Activated T-helper 1 cell treated with anti-CD3 and anti-CD28 coated beads, Interleukin-12 subunit alpha, Interleukin-12 subunit beta, Interleukin-2, Interleukin-4 antibody, amounts not matched to agents 30 ng/mL and 10 ng/mL and 1 ng/mL, durations not matched to agents 14 hours and 24 hours and 36 hours (primary cell): ENCODE measurements at regions not wholly inside any gene's neighbourhood (a gene's known extent, or its start where the extent isn't known, plus 50 kb on each side); places are given as distances from the start of the nearest gene placed in this dataset.
"Not testable (repeated sequence)": the region's sequence is repeated elsewhere in the genome, so short reads cannot be mapped to it uniquely, and the experiment has no call there.

Source experiments
- DNase-seq: peaks from one replicate; pipeline ENCODE4 v3.0.0; 2021; ENCODE audit warnings: low spot score
- H3K27ac Mint-ChIP-seq: one replicate; pipeline ENCODE4 v1.8.0; 2021; ENCODE audit warnings: mild to moderate bottlenecking, mixed read lengths
- H3K27me3 Mint-ChIP-seq: one replicate; pipeline ENCODE4 v1.8.0; 2022; ENCODE audit warnings: mild to moderate bottlenecking, moderate library complexity, mixed read lengths; ENCODE audit not compliant: insufficient read depth
- H3K36me3 Mint-ChIP-seq: one replicate; pipeline ENCODE4 v1.8.0; 2021; ENCODE audit warnings: low read depth, mixed read lengths
- H3K4me1 Mint-ChIP-seq: one replicate; pipeline ENCODE4 v1.8.0; 2021; ENCODE audit warnings: low read depth, mixed read lengths
- H3K4me3 Mint-ChIP-seq: one replicate; pipeline ENCODE4 v1.8.0; 2021; ENCODE audit warnings: mild to moderate bottlenecking, moderate library complexity, mixed read lengths
- H3K9me3 Mint-ChIP-seq: one replicate; pipeline ENCODE4 v1.8.0; 2021; ENCODE audit warnings: mixed read lengths
- intact Hi-C: fragments of 100-400 bp; cut with micrococcal nuclease; formaldehyde crosslinking; loops from one replicate; pipeline ENCODE4 v1.15.1; 2024

DNA sequence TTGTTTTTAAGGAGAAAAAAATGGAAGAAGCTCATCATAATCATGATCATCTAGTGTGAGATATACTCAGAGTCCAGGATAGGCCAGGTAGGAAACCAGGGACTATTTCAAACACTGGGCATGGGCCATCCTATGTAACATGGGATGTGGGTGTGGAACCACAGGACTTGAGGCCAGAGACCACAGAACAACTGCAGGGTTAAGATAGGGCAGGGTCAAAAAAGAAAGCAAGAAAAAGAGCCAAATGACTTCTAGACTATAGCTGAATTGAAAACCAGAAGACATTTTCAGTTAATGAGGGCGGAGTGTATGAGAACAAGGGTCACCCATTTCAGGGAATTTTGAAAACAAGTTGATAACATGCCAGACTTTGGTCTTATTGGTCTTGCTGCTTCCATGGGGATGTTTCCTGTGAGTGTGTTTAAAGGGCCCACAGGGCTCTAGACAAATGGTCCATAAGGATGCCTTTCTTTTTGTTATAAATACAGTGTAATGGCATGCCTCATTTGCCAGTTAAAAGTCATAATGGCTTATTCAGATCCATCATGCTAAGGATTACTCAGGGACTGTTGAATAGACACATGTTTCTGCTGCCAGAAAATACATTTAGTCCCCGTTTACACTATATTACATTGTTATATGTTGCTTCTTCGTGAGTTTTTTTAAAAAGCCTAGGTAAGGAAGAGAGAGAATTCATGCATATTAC, 182.0 kb upstream of the C21orf91 start:
- Mint-ChIP-seq H3K4me1 (no peaks in the 10 kb centered on the region), H3K27me3 (no peaks in the 10 kb centered on the region), H3K27ac (no peak overlapping the region), H3K9me3 (peaks cover 4% of the 10 kb centered on the region), H3K36me3 (no peaks in the 10 kb centered on the region), H3K4me3 (no peak overlapping the region)
- no peak for DNase-seq
- intact Hi-C loops, result no loop called here

- intact Hi-C loops, H3K27me3 Mint-ChIP-seq, H3K4me3 Mint-ChIP-seq, H3K36me3 Mint-ChIP-seq, DNase-seq, H3K9me3 Mint-ChIP-seq, H3K27ac Mint-ChIP-seq, H3K4me1 Mint-ChIP-seq: not testable (repeated sequence)
Observed at GRCh38 chr21:17998599-17998998, 179.4 kb upstream of the C21orf91 start.

DNA sequence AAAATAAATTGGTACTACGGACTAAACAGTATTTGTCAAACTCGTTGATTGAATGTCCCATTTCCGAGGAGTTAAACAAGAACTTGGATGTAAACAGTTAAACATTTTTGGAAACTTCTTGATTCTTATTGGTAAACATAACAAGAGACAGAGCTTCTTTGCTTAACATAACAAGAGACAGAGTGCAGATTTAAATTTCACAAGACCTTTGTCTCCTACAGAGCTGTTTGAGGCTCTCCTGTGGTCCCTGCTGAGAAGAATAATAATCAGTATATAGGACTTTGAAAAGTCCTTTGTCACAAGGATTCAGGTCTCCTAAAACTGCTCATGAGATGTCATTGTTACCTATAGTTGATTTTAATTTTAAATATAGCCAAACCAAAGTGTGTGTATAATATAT, 170.6 kb upstream of the C21orf91 start:
- DNase-seq, result no peak
- Mint-ChIP-seq H3K36me3 (no peaks in the 10 kb centered on the region), H3K4me1 (no peaks in the 10 kb centered on the region), H3K27me3 (no peaks in the 10 kb centered on the region), H3K9me3 (no peaks in the 10 kb centered on the region), H3K4me3 (no peak overlapping the region), H3K27ac (no peak overlapping the region)
- intact Hi-C loops, result no loop called here

DNA sequence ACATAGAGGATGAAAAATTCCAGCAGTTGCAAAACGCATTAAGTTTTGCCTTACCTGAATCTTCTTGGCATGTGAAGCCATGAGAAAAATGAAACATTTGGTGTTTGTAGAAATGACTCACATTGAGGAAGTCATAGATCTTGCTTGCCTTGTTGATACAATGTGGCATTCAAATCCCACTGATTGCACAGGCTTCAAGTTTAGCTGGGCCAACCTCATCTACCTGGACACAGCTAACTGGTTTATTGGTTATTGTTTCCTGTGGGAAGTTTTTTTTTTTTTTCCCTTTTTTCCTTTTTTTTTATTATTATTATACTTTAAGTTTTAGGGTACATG, 168.9 kb upstream of the C21orf91 start:
- no peak for DNase-seq
- no peaks in the 10 kb centered on the region for H3K9me3 Mint-ChIP-seq
- no peaks in the 10 kb centered on the region for H3K36me3 Mint-ChIP-seq

DNA sequence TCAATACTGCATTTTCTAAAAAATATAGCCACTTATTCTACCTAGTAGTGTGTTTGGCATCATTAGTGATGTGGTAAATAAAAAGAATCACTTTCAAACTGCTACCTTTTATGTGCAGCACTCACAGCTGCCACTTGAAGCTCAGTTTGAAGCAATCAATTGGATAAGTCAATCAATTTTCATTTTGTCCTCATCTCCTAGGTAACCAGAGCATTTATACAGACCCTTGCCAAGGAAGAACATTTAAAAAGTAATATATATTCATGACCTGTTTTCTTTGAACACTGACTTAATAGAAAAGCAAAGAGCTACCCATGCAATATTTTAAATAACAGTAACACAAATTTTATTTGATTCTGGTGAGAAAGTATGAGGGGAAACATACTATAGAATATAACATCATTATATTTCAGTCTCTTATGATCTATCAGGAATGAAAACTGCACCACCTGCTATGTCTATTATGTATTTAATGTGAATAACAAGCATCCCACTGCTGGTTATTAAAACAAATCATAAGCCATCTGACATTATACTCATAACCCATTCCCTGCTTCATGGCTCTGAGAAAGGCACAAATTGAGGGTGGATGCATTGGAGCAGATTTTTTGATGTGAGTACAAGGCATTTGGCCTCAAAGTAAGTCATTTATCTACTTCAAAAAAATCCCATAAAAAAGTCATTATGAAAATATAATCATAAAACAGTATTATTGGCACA, 168.4 kb upstream of the C21orf91 start:
- H3K36me3 Mint-ChIP-seq, result no peaks in the 10 kb centered on the region
- intact Hi-C loops, result no loop called here
- no peak overlapping the region for H3K4me3 Mint-ChIP-seq
- H3K27me3 Mint-ChIP-seq, result no peaks in the 10 kb centered on the region
- H3K9me3 Mint-ChIP-seq, result no peaks in the 10 kb centered on the region
- no peaks in the 10 kb centered on the region for H3K4me1 Mint-ChIP-seq
- no peak for DNase-seq
- H3K27ac Mint-ChIP-seq, result no peak overlapping the region

More for the DNA sequence above, 168.9 kb upstream of the C21orf91 start:
- Mint-ChIP-seq H3K4me3 (no peak overlapping the region), H3K27ac (no peak overlapping the region), H3K4me1 (no peaks in the 10 kb centered on the region), H3K27me3 (no peaks in the 10 kb centered on the region)
- intact Hi-C loops, result no loop called here

DNA sequence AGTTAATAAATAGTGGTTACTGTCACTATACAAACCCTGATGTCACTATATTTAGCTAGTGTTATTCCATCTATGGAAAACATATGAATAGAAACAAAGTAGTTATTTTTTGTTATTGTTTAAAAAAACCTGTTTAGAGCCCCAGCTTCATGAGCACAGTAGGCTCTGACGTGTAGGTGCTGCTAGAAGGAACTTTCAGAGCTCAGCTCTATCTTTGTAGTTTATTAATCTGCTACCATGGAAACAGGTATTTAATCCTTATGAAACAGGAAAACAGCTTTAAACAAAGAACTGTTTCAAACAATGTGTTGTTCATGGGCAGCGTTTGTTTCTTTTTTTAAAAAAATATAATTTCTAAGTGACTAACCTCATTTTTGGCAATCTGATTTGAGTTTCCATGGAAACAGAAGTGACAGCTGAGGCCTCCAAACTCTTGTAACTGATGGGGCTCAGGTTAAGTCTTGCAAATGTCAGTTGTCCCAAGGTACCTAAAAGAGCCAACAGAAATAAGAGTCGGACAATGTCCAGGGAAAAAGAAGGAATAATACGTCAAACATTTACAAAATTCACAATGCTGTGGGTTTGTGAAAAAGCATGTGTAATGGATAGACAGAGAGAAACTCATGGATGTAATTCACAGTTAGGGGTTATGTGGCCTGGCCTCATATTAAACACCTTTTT, 162.0 kb upstream of the C21orf91 start:
- Mint-ChIP-seq H3K27ac (no peak overlapping the region), H3K36me3 (no peaks in the 10 kb centered on the region), H3K4me1 (no peaks in the 10 kb centered on the region), H3K27me3 (no peaks in the 10 kb centered on the region), H3K4me3 (no peak overlapping the region), H3K9me3 (no peaks in the 10 kb centered on the region)
- DNase-seq, result no peak
- intact Hi-C loops, result no loop called here

DNA sequence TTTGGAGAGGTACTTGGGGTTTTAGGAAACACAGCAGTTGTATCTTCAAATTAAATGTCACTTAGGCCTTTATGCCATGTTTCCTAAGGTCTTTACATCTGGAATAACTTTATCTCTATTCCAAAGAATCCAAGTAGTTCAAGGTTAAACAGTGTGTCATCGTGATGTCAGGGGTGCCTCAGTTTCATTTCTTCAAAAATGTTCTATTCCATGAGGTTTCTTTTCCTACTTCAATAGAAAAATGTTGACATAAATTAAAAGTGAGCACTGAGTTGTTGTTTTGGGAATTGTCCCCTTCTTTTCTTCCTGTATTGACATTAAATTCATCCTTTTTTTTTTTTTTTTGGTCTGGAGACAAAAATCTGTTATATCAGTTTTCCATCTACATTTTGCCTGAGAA, 160.6 kb upstream of the C21orf91 start:
- DNase-seq, result no peak
- no peaks in the 10 kb centered on the region for H3K27me3 Mint-ChIP-seq
- H3K4me3 Mint-ChIP-seq, result no peak overlapping the region
- no peak overlapping the region for H3K27ac Mint-ChIP-seq
- H3K4me1 Mint-ChIP-seq, result no peaks in the 10 kb centered on the region
- no peaks in the 10 kb centered on the region for H3K36me3 Mint-ChIP-seq
- intact Hi-C loops, result no loop called here
- no peaks in the 10 kb centered on the region for H3K9me3 Mint-ChIP-seq

DNA sequence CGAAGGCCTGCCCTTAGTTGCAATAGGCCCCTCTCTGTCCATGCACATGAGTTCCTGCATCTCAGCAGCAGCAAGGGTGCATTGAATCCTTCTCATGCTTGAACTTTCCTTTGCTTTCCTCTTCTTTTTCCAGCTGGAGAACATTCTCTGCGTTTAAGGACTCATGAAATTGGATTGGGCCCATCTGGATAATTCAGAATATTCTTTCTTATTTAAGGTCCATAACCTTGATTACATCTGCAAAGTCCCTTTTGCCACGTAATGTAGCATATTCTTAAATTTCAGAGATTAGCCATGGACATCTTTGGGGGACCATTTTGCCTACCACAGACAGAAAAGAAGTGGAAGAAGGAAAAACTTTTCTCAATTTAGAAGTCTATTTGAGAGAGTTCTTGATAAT, 159.7 kb upstream of the C21orf91 start:
- Mint-ChIP-seq H3K36me3 (no peaks in the 10 kb centered on the region), H3K4me3 (no peak overlapping the region), H3K27me3 (no peaks in the 10 kb centered on the region), H3K27ac (no peak overlapping the region), H3K9me3 (peaks cover under 1% of the 10 kb centered on the region), H3K4me1 (no peaks in the 10 kb centered on the region)
- intact Hi-C loops, result no loop called here
- DNase-seq, result no peak

GRCh38 chr21:17976691-17977090, 157.5 kb upstream of the C21orf91 start:
- intact Hi-C loops, result no loop called here
- Mint-ChIP-seq H3K36me3 (no peaks in the 10 kb centered on the region), H3K4me3 (no peak overlapping the region), H3K4me1 (no peaks in the 10 kb centered on the region), H3K27me3 (no peaks in the 10 kb centered on the region), H3K27ac (no peak overlapping the region), H3K9me3 (peaks cover 2% of the 10 kb centered on the region)
- no peak for DNase-seq

- H3K9me3 Mint-ChIP-seq, result peaks cover 2% of the 10 kb centered on the region
- no peak for DNase-seq
- no peak overlapping the region for H3K4me3 Mint-ChIP-seq
- intact Hi-C loops, result no loop called here
- no peaks in the 10 kb centered on the region for H3K27me3 Mint-ChIP-seq
- no peaks in the 10 kb centered on the region for H3K36me3 Mint-ChIP-seq
- H3K4me1 Mint-ChIP-seq, result no peaks in the 10 kb centered on the region
- no peak overlapping the region for H3K27ac Mint-ChIP-seq
Observed at GRCh38 chr21:17976139-17976538, 157.0 kb upstream of the C21orf91 start.

- Mint-ChIP-seq H3K4me1 (no peaks in the 10 kb centered on the region), H3K4me3 (no peak overlapping the region), H3K36me3 (no peaks in the 10 kb centered on the region), H3K27ac (no peak overlapping the region), H3K27me3 (no peaks in the 10 kb centered on the region), H3K9me3 (no peaks in the 10 kb centered on the region)
- intact Hi-C loops, result no loop called here
- no peak for DNase-seq
Observed at GRCh38 chr21:17967319-17967718, 148.2 kb upstream of the C21orf91 start.

DNA sequence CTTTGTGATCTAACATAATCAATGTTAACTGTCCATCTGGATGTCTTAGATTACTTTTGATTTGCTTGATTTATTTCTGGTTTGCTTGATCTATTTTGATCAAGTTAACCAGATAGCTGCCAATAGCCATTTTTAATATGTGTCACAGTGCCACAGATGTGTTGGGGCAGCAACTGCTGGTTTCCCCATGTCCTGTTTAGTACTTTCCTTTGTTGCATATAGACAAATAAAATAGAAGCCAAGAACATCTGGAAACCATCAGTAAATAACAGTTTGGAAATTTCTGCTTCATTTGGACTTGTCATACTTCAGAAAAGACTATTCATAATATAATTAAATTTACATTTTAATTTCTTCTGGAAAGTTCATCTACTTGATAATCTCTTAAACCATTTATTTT, 145.6 kb upstream of the C21orf91 start:
- intact Hi-C loops, result no loop called here
- Mint-ChIP-seq H3K4me3 (no peak overlapping the region), H3K27me3 (no peaks in the 10 kb centered on the region), H3K36me3 (no peaks in the 10 kb centered on the region), H3K4me1 (no peaks in the 10 kb centered on the region), H3K9me3 (no peaks in the 10 kb centered on the region), H3K27ac (no peak overlapping the region)
- DNase-seq, result no peak

- H3K4me1 Mint-ChIP-seq, result no peaks in the 10 kb centered on the region
- H3K9me3 Mint-ChIP-seq, result no peaks in the 10 kb centered on the region
- no peak overlapping the region for H3K27ac Mint-ChIP-seq
- intact Hi-C loops, result no loop called here
- no peaks in the 10 kb centered on the region for H3K27me3 Mint-ChIP-seq
- DNase-seq, result no peak
- H3K36me3 Mint-ChIP-seq, result no peaks in the 10 kb centered on the region
- H3K4me3 Mint-ChIP-seq, result no peak overlapping the region
Observed at GRCh38 chr21:17964199-17964598, 145.0 kb upstream of the C21orf91 start.
